Thymus (tissue), 11 donors: ENCODE measurements at regions not wholly inside any gene's neighbourhood (a gene's known extent, or its start where the extent isn't known, plus 50 kb on each side); places are given as distances from the start of the nearest gene placed in this dataset.

Source experiments
- DNase-seq, 9 donors: peaks; one replicate each; pipeline ENCODE4 v3.0.0-alpha.2; 2013; ENCODE audit warnings: low spot score in 9 of 9, low read depth in 6 of 9, missing footprints in 1 of 9
- H3K27ac ChIP-seq, 2 donors: one replicate each; pipeline ENCODE4 v1.5.1; 2013; ENCODE audit warnings: control low read depth in 1 of 2, low read depth in 1 of 2, low read length in 1 of 2, mild to moderate bottlenecking in 1 of 2, moderate library complexity in 1 of 2
- H3K27me3 ChIP-seq, 2 donors: one replicate each; pipeline ENCODE4 v1.5.1; 2013; ENCODE audit warnings: low read length in 1 of 2; ENCODE audit not compliant: control insufficient read depth in 2 of 2, insufficient read depth in 1 of 2
- H3K36me3 ChIP-seq, 2 donors: one replicate each; pipeline ENCODE4 v1.5.1; 2013; ENCODE audit warnings: low read length in 1 of 2, mild to moderate bottlenecking in 1 of 2, moderate library complexity in 1 of 2; ENCODE audit not compliant: control insufficient read depth in 2 of 2, insufficient read depth in 2 of 2
- H3K4me1 ChIP-seq, 2 donors: one replicate each; pipeline ENCODE4 v1.5.1; 2013; ENCODE audit warnings: low read length in 2 of 2; ENCODE audit not compliant: control insufficient read depth in 2 of 2, insufficient read depth in 2 of 2
- H3K4me3 ChIP-seq, 2 donors: one replicate each; pipeline ENCODE4 v1.5.1; 2013; ENCODE audit warnings: low read length in 2 of 2, control low read depth in 1 of 2, mild to moderate bottlenecking in 1 of 2
- H3K9me3 ChIP-seq, 2 donors: one replicate each; pipeline ENCODE4 v1.5.1; 2013; ENCODE audit warnings: low read length in 1 of 2, mild to moderate bottlenecking in 1 of 2; ENCODE audit not compliant: control insufficient read depth in 2 of 2, insufficient read depth in 1 of 2
- WGBS: extraction: QIAGEN DNeasy Blood & Tissue Kit; methylation state at CpG from one replicate; pipeline ENCODE4 v1.1.7; 2013; 5-methylcytosine and 5-hydroxymethylcytosine counted together
- donor health status: healthy.

DNA sequence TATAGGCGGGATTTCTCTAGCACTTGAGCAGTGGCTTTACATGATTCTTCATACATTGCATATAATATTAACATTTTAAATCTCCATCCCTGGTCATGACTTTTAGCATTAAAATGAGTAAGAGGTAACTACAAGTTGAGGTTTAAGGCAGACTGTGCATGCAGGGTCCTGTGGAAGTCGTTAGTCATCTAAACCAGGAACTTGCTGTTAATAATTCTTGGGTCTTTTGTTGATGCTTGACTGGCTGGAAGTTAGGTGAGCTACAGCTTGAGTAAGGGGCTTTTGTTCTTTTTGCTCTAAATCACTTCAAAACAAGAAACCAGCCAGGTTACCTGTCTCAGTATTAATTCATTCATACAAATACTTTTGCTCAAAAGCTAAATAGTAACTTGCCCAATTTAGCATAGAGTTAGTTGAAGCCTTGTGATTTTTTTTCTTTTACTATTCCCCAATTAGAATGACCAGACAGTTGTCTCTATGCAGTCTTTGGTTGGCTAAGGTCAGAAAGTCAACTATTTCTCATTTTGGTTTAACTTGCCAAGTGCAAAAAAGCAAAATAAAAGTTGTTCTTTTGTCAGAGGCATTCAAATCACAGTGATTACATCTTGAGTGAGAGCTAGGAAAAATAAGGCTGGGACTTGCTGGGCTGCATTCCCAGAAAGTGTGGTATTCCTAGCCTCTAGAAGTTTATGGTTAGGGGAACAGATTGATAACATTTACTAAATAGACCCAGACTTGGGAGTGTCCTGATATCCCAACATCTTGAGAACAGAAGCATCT is 516.9 kb downstream of the PDHA2 start:
- Histone ChIP-seq H3K4me3 (no peak overlapping the region), H3K27ac (no peak overlapping the region), H3K4me1 (no peaks in the 10 kb centered on the region), H3K27me3 (no peaks in the 10 kb centered on the region), H3K36me3 (no peaks in the 10 kb centered on the region), H3K9me3 (no peaks in the 10 kb centered on the region)
- 72% methylated on average over 2 of the region's 2 CpGs for WGBS
- DNase-seq = no peak

DNA sequence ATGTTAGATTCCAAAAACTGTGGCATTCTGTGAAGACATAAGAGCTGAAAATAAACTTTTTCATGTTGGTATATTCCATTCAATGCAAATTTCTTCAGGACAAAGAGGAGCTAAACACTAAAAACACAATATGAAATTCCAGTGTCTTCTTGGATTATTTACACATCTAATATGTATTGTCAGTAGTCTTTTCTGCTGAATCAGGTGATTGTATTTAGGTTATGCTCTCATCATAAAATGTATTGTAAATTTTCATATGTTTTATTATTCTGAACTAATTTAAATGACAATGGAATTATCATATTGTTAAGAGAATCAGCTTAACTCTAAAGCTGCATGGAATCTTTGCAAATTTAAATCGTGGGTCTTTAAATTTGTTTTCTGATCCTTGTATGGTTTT is 526.7 kb downstream of the PDHA2 start:
- H3K27me3 ChIP-seq = no peaks in the 10 kb centered on the region
- no peak overlapping the region for H3K27ac ChIP-seq
- H3K36me3 ChIP-seq = no peaks in the 10 kb centered on the region
- no peak for DNase-seq
- no peak overlapping the region for H3K4me3 ChIP-seq
- 91% methylated on average over 1 of the region's 1 CpG for WGBS
- no peaks in the 10 kb centered on the region for H3K4me1 ChIP-seq
- H3K9me3 ChIP-seq = no peaks in the 10 kb centered on the region

DNA sequence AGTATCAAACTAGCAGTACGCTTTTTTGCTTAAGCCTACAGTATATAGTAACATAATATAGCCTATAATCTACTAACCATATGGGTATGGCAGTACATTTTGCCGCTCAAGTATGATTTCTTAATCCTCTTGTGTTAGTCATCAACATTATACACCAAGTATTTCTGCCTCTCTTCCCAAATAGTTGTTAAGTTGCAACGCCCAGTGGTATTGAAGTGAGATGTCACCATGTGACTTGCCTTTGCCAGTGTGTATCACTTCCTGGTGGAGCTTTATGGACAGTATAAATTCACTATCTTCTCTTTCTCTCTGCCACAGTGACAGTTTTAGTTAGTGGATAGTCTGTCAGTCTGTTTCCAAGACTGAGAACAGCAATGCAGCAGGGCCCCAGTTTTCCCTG is 535.5 kb downstream of the PDHA2 start:
- Histone ChIP-seq H3K4me1 (no peaks in the 10 kb centered on the region), H3K27me3 (no peaks in the 10 kb centered on the region), H3K4me3 (no peak overlapping the region), H3K27ac (no peak overlapping the region), H3K9me3 (no peaks in the 10 kb centered on the region), H3K36me3 (no peaks in the 10 kb centered on the region)
- 75% methylated on average over 3 of the region's 3 CpGs for WGBS
- DNase-seq = no peak

DNA sequence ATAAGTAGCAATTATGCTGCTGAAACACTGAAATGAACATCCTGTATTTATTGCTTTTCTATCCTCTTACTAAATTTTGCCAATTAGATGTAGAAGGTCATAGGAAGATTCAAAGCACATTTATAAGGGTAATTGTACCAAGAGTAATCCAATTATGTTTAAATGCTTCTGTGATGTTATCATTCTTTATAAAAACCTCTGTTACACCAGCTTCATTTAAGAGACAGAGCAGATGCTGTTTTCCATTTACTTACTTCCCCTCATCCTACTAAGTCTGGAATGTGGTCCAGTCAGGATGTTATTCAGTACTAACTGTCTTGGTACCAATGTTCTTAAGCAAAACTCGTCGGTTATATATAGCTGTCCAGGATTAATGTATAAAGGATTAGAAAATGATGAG is 539.6 kb downstream of the PDHA2 start:
- no peak overlapping the region for H3K4me3 ChIP-seq
- 94% methylated on average over 2 of the region's 2 CpGs for WGBS
- no peaks in the 10 kb centered on the region for H3K36me3 ChIP-seq
- no peaks in the 10 kb centered on the region for H3K9me3 ChIP-seq
- DNase-seq = no peak
- H3K27ac ChIP-seq = no peak overlapping the region
- no peaks in the 10 kb centered on the region for H3K27me3 ChIP-seq
- H3K4me1 ChIP-seq = no peaks in the 10 kb centered on the region

DNA sequence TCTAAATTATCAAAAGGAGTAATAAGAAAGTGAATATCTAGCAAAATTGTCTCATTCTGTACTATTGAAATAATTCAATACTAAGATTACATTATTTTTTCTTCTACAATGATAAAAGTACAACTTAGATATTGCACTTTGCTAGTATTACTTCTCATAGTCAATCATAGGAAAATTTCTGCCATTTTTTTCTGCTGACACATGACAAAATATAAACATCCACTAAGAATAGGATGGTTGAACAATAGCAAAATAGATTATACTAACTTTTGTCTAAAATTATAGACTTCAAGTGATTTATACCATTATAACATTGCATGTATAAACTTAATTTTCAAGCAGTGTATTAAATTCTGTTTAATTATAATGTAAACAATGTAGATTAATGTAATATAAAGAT is 540.2 kb downstream of the PDHA2 start:
- DNase-seq = no peak
- no peak overlapping the region for H3K27ac ChIP-seq
- no peaks in the 10 kb centered on the region for H3K36me3 ChIP-seq
- H3K9me3 ChIP-seq = no peaks in the 10 kb centered on the region
- no peaks in the 10 kb centered on the region for H3K4me1 ChIP-seq
- no peaks in the 10 kb centered on the region for H3K27me3 ChIP-seq
- no peak overlapping the region for H3K4me3 ChIP-seq

DNA sequence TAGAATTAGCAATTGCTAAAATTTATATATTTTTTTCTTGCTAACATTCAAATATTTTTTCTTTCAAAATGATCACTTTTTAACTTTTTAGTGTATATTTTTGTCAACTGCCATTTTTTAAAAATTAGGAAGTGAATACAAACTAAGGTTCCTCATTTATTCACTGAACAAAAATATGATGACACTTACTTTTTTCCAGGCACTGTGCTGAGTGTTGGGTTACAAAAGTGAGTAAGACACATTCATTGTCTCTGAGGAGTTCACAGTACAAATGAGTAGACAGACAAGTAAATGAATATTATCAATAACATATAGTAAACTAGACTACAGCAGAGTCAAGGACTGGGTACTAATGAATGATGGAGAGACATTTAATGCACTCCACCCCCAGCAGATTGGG is 543.5 kb downstream of the PDHA2 start:
- H3K4me3 ChIP-seq = no peak overlapping the region
- no peaks in the 10 kb centered on the region for H3K36me3 ChIP-seq
- H3K9me3 ChIP-seq = no peaks in the 10 kb centered on the region
- H3K27ac ChIP-seq = no peak overlapping the region
- no peaks in the 10 kb centered on the region for H3K27me3 ChIP-seq
- H3K4me1 ChIP-seq = no peaks in the 10 kb centered on the region
- DNase-seq = no peak

DNA sequence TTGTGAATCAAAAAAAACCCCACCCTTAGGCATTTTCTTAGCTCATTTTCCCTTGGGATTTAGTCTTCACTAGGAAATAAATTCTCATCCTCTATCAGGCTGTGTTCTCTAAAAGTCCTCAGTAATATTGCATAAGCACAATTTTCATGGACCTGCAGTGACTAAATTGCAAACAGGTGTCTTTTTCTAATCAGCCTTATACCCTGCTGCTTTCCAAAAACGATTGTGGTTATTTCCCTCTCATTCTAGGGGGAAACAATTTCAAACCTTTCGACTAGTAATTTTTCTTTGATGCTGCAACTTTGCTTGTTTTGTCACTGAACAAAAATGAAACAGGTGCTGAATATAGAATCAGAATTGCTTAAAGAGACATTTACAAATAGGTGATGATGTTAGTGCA is 549.9 kb downstream of the PDHA2 start:
- no peak overlapping the region for H3K4me3 ChIP-seq
- 67% methylated on average over 2 of the region's 2 CpGs for WGBS
- H3K4me1 ChIP-seq = no peaks in the 10 kb centered on the region
- peaks cover 0 to 1% of the 10 kb centered on the region in 2 donors for H3K9me3 ChIP-seq
- H3K27me3 ChIP-seq = no peaks in the 10 kb centered on the region
- H3K36me3 ChIP-seq = no peaks in the 10 kb centered on the region
- H3K27ac ChIP-seq = no peak overlapping the region
- no peak for DNase-seq

DNA sequence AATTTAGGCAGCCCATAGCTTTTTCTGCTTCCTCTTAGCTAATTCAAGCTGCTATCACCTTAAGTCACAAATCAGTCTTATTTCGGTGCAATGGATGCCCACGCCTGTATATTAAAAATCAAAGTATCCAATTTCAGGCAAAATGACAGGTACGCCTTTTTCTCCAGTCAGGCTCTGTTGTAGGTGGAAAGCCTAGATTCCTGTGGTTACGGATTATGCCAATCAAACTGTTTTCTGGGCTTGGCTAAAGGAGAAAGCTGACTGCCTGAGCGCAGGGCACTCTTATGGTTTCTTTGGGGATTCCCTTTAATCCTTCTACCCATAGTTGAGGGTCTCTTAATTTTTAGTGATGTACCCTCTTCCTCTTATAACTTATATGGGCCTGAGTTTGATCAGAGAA is 550.5 kb downstream of the PDHA2 start:
- H3K27me3 ChIP-seq = no peaks in the 10 kb centered on the region
- no peak overlapping the region for H3K27ac ChIP-seq
- no peak overlapping the region for H3K4me3 ChIP-seq
- 72% methylated on average over 5 of the region's 5 CpGs for WGBS
- H3K36me3 ChIP-seq = no peaks in the 10 kb centered on the region
- no peaks in the 10 kb centered on the region for H3K4me1 ChIP-seq
- peak in 1 of 9 donors; percentile 13 for DNase-seq
- H3K9me3 ChIP-seq = peaks cover 0 to 1% of the 10 kb centered on the region in 2 donors

DNA sequence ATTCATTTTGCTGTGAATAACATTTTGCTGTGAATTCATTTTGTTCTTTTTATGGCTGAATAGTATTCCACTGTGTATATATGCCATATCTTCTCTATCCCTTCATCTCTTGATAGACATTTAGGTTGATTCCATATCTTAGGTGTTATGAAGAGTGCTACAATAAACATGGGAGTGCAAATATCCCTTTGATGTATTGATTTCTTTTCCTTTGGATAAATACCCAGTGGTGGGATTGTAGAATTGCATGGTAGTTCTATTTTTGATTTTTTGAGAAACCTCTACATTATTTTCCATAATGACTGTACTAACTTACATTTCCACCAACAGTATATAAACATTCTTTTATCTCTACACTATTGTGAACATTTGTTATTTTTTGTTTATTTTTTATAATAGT is 555.9 kb downstream of the PDHA2 start:
- Histone ChIP-seq H3K27ac (no peak overlapping the region), H3K36me3 (no peaks in the 10 kb centered on the region), H3K9me3 (peaks cover 0 to 1% of the 10 kb centered on the region in 2 donors), H3K4me3 (no peak overlapping the region), H3K27me3 (no peaks in the 10 kb centered on the region), H3K4me1 (no peaks in the 10 kb centered on the region)
- no peak for DNase-seq

DNA sequence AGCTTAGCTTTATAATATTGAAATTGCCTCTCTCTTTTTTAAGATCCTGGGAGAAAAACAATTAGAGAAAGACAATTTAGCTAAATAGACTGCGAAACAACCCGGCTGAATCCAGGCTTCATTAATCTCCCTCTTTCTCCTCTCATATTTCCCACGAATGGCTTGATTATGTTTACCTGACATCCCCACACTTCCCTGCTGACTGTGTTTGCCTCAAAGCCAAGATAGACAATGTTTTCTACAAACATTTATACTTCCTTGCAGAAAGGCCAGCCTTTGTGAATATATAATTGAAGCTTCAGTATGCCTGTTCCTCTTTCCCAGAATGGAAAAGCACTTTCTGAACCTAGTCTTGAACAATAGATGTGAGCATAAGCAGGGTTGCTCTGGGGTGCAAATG is 566.8 kb downstream of the PDHA2 start:
- WGBS = 94% methylated on average over 3 of the region's 3 CpGs
- Histone ChIP-seq H3K36me3 (no peaks in the 10 kb centered on the region), H3K4me1 (no peaks in the 10 kb centered on the region), H3K27ac (no peak overlapping the region), H3K4me3 (no peak overlapping the region), H3K27me3 (no peaks in the 10 kb centered on the region), H3K9me3 (no peaks in the 10 kb centered on the region)
- DNase-seq = no peak
